NCI-H2171 (cell line): ENCODE measurements at regions not wholly inside any gene's neighbourhood (a gene's known extent, or its start where the extent isn't known, plus 50 kb on each side); places are given as distances from the start of the nearest gene placed in this dataset.
"Not testable (repeated sequence)": the region's sequence is repeated elsewhere in the genome, so short reads cannot be mapped to it uniquely, and the experiment has no call there.

ENCODE experiments used
- DNase-seq: peaks from one replicate; lab custom pipeline; 2025; lab: John Stamatoyannopoulos, UW

DNA sequence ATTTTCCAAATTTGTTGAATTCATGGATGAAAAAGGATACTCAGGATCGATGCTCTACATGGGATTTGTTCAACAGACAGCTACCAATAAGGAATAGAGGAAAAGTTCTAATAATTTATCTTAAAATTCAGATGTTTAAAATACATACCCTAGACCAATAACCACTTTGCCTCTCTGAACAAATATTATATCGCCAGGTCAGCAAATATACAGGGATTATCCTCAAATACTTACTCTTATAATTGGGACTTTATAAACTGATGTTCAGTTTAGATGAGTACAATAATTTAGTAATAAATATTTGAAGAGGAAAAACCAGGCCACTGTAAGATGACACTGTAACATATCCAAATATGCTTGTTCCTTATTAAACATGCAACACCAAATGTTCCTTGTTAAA lies 268.7 kb downstream of the DOK5 start:
- no peak for DNase-seq

DNA sequence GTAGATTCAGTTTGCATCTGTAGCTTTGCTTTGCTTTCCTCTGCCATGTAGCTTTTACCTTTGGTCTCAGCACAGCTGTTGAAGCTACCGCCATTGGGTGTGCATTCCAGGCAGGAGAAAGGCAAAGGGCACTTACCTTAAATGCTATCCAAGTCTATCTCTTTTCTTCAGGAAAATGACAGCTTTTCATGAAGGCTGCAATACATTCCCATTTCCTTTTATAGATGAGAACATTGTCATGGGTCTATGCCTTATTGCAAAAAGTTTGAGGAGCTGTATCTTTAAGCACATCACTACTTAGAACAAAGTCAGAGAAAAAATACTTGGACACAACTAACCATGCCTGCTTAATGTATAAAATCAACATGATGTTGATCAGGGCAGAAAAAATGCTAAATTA lies 266.8 kb downstream of the DOK5 start:
- no peak for DNase-seq

- DNase-seq: no peak
Measured at GRCh38 chr20:54736421-54736820, 261.0 kb downstream of the DOK5 start.

DNA sequence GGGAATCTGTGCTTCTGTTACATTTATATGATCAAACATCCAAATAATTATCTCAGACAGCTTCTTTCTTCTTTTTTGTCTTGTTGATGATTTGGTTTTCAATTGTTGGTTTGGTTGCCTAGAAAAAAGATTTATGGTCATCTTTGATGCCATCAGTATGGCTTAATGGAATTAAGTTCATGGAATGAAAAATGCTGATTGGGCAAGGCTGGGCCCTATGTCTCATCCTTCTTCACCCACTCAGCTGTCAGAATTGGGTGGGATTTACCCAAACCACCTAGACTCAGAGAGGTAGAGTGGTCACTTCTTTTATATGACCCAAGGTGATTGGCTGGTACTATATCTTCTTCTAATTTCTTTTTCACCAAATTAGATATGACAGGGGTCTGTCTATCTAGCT lies 258.3 kb downstream of the DOK5 start:
- DNase-seq: no peak

DNA sequence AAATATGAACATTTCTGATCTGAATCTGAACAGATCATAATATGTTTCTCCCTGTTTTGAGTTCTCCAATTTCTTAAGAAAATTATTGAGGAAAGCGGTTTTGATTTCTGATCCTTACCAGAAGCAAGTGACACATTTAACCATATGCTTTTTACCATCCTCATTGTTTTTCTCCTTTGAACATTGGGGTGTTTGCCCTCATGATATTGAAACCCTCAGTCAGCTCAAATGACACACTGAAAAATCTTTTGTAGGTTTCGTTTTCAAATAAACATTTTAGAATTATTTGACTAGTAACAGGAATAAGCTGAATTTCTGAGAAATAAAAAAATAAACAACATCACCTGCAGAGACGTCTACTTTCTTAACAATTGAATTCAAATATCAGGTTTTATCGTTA lies 252.1 kb downstream of the DOK5 start:
- DNase-seq: no peak

DNA sequence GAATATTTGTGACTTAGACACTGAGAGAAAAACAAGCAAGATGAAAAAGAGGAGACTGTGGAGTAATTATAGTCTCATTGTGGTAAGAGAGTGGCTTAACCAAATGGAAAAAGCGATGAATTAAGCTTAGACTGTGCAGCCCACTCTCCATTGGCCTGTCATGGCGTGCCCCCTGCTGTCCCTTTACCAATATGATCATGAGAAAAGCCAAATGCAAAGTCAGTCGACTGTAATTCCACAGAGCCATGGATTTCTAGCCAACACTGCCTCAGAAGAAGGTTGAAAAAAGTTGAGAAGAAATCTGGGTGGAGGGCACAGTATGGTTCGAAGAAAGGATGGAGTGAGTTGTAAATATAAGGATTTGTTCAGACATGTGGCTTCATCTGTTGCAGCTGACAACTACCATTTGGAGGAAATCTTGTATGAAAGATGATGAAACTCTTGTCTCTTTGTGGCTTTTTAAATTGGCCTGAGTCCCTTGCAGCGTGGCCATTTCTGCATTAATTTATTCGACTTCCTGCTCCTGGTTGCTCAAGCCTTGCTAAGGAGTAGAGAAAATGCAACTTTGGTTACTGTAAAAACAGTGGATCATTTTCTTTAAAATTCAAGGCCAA lies 251.4 kb downstream of the DOK5 start:
- DNase-seq: peak; percentile 12

- not testable (repeated sequence) for DNase-seq
Measured at GRCh38 chr20:54725266-54725665, 249.9 kb downstream of the DOK5 start.

DNA sequence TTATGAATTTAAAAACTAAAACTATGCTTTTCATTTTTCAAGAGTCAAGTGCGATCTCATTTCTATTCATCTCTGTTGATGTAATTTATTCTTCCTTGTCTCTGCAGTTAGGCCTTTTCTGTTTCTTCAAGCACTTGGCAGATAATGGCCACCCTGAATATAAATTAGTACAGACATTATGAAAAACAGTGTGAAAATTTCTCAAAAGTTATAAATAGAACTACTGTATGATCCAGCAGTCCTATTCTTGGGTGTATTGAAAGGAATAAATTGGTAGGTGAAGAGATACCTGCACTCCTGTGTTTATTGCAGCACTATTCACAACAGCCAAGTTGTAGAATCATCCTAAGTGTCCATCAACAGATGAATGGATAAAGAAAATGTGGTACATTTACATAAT lies 248.3 kb downstream of the DOK5 start:
- no peak for DNase-seq

DNA sequence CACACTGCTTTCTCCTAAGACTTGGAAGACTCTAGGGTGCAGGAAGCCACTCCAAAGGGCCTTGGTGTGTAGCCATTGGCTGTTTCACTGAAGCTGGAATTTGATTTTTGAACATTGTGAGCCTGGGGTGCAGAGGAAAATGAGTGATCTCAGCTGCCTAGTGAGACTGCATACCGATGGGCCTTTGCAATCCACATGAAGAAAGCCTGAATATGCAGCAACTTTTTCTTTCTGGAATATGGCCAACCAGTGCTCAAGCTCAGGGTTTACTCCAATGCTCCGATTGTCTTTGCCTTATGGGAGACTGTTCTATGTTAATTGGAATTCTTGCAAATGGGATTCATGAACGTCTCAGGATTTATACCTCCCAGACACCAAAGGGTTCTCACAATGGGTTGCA lies 242.6 kb downstream of the DOK5 start:
- no peak for DNase-seq

DNA sequence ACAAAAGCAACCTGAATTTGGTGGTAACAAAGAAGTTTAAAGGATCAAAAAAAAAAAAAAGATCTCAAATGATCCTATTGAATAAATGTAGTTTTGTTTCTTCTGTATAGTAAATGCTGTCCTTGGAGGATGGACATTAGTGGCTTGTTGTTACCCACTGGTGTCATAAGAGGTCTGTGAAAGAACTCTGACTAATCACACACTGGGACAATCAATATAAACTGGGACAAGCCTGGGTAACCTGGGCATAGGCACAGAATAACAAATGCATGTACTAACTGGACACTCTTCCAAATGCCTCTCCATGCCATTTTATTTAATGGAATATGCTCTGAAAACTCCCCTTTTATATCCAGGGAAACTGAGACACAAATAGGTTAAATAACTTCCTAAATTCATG lies 241.4 kb downstream of the DOK5 start:
- DNase-seq: no peak

- DNase-seq: no peak
Measured at GRCh38 chr20:54716174-54716747, 240.9 kb downstream of the DOK5 start.

- no peak for DNase-seq
Measured at GRCh38 chr20:54714817-54715216, 239.4 kb downstream of the DOK5 start.

GRCh38 chr20:54713727-54714126 lies 238.3 kb downstream of the DOK5 start:
- no peak for DNase-seq

DNA sequence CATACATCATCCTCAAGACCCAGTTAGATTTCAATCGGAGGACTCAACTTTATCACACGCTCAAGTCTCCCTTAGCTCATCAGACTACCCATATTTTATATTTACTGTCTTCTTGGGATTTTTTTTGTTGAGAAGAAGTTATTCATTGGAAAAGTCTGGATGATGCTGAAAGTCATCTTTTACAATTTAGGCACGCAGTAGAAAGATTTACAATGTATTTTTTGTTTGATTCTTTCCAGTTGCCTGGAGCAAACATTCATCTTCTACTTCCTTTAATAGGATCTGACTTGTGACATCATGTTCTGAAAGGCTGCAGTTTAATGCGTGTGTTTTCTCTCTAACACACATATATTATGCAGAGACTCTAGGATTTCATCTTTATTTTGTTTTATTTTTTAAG lies 235.7 kb downstream of the DOK5 start:
- DNase-seq: no peak

GRCh38 chr20:54710341-54710740 lies 234.9 kb downstream of the DOK5 start:
- no peak for DNase-seq

DNA sequence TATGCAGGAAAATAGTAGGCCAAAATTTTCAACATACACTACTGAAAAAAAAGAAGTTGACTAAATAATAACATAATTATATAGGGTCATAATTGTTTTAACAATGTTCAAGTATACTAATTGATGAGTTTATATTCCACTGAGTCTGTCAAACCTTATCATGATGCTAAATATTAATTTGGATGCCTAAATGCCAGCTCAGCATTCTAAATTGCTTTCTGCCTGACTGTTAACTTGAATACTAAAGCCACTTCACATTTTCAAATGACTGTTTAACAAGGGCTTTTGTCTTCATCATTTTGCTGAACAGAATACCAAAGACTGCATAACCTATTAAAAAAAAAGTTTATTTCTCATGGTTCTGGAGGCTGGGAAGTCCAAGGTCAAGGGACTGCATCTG lies 232.8 kb downstream of the DOK5 start:
- DNase-seq: no peak

DNA sequence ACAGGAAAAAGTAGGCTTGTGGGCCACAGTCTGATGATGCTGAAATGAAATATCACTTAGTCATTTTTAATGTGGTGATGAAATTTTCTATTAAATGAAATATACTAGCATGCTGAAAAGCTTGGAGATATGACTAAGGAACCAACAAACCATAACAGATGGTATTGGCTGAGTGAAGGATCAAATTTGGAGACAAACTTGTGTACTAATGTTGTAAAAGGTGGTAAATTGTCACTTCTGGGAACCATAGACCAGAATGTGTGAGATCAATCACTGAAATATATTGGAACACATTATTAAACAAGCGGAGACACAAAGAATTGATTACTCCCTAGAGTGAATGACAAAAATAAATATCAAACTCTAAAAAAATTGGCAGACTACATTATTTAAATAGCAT lies 232.4 kb downstream of the DOK5 start:
- no peak for DNase-seq

GRCh38 chr20:54706581-54706980 lies 231.2 kb downstream of the DOK5 start:
- DNase-seq: no peak

DNA sequence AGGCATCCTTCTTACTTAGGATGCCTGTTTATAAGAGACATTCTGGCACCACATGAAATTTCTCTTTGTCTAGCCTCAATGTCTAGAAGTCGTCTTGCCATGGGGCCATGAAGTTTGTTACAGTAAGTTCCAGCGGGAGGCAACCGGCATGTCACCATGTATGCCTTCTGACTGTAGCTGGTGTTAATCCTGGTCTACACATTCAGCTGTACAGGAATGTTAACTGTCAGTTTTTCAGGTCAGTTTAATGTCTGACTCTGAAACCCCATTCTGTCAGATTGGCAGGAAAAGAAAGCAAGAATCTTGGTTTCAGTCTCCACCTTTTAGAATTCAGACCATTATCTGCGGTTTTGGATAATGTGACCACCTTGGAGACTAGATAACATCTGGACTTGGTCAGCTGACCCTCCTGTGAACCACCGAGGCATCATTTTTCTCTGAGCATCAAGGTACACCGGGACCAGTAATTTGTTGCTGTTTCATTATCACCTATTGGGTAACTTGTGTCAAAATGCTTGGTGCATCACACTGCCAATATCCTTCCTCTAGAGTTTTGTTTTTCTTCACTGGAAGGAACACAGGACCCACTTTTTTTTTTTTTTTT lies 228.7 kb downstream of the DOK5 start:
- no peak for DNase-seq
